GM18861 (cell line): ENCODE measurements at regions not wholly inside any gene's neighbourhood (a gene's known extent, or its start where the extent isn't known, plus 50 kb on each side); places are given as distances from the start of the nearest gene placed in this dataset.

Experiments used
- ATAC-seq: cut with Tn5 transposase; IDR thresholded peaks from one replicate; pipeline ENCODE4 v1.9.1; 2021; ENCODE audit not compliant: unreplicated experiment

DNA sequence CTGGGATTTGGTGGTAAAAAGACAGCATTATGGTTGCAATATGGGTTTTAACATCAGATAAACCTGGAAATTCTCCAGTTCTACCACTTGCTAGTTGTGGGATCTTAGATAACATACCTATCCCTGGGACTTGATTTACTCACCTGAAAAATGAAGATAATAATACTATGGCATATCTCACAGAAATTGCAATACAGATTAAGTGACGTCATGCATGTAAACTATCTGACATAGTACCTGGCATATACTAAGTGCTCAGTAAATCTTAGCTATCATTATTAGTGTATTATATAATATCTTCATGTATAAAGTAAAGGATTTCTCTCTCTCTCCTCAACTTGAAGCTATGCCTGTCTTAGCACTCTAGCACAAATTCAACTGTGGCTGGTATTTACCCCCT, 192.5 kb downstream of the PCDH19 start:
- ATAC-seq: no peak

DNA sequence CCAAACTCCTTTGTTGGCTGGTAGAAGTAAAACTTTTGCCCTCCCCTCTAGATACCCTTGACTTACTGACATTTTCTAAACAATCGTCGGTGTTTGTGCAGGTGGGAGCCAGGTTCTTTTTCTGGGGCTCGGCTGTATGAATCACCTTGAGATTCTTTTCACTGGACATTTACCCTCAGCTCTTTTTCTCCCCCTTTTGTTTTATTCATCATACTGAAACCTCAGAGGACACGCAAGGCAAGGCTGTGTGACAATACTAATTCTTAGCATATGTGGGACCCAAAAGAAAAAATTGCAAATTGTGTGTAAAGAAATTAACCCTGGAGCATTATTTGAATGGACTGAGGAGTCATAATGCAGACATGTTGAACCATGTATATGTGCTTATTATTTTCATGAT, 194.0 kb downstream of the PCDH19 start:
- no peak for ATAC-seq

DNA sequence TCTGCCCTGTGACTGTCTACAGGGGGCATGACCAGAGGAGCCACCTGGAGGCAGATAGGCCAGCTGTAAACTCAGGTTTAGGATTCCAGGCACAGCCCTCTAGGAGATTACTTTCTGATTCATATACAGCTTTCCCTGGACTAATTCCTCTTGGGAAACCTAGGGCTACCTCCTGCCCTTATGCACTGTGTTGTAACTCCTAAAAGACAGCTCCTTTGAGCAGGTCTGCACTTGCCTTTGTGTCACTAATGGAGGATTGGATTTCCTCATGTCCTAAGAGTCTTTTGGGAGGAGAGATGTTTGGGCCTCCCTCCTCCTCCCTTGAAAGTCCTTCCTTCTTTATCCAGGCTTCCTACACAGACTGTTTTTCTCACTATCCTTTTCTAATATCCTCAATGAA, 202.0 kb downstream of the PCDH19 start:
- no peak for ATAC-seq

DNA sequence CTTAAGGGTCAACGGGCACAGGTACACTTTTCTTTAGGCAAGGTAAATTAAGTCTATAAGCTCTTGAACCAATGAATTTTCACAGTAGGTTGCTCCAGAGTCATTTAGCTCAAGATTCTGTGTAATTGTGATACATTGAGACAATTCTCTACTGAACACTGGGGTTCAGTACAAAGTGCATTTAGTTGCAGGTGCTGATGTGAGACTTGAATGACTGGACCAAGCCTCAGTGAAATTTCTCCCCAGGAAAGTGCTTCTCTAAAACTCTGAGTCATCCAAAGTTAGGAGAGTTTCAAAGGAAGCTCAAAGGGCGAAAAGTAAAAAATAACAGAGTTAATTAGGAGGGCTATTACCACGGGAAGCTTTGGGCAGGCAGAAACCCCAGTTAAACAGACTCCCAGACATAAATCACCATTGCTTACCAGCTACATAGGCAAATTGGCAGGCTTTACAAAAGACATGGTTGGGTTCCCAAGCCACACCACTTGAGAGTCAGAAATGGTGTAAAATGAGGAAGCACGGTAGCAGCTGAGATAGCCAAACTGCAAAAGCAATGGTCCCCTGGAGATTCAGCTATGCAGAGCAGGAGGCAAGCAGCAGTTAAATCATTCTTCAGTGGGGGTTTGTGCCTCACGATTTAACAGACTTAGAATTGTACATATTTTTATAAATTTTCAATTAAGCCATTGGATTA, 202.6 kb downstream of the PCDH19 start:
- peak; percentile 56 for ATAC-seq

- no peak for ATAC-seq
These were observed 205.5 kb downstream of the PCDH19 start for GRCh38 chrX:100204534-100204933.

DNA sequence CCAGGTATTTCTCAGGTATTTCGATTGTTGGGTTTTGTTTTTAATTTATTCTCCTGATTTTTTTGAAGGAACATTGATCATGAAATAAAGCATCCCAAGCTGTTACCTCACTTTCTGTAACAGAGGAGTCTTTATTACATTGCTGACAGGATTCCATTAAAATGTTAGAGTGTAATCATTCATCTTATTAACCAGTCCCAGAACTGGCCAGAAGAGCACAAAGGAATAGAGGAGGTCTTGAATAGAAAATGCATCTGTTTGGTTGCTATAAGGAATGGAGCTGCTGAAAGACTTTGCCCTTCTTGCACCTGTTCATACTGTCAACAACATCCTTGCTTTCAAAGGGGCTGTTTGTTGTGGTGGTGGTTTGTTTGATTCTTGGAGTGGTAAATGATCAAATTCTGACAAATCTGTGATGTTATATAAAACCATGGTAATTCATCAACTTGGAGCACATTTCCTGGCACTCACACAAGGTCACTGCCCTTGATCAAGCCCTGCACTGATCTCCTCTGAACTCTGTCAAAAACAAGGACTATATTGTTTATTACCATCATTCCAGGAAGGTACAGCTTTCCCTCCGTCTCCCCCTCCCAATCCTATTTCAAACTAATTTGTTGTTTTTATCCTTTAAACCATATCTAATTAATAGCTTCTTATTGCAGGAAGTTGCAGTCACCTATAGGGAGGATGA, 215.8 kb downstream of the PCDH19 start:
- ATAC-seq: no peak
